ENCODE measurements at regions not wholly inside any gene's neighbourhood (a gene's known extent, or its start where the extent isn't known, plus 50 kb on each side); places are given as distances from the start of the nearest gene placed in this dataset.
"Not testable (repeated sequence)": the region's sequence is repeated elsewhere in the genome, so short reads cannot be mapped to it uniquely, and the experiment has no call there.

- POLR2A ChIA-PET (ENCODE audit: low non-redundant PET), result no interaction called here
- H3K27ac ChIP-seq, result no peak overlapping the region
- no peak for TF ChIP-seq CTCF (conservative IDR thresholded peaks at IDR 0.05; ENCODE audit: low read depth)
- DNase-seq (ENCODE audit: low spot score), result no peak
- CTCF ChIA-PET, result no interaction called here
Observed at GRCh38 chr9:78150312-78150982, 85.4 kb upstream of the CEP78 start.

GRCh38 chr9:78149702-78150291 is 86.1 kb upstream of the CEP78 start:
- ChIA-PET POLR2A (ENCODE audit: low non-redundant PET) (no interaction called here), CTCF (interaction anchor here (0.7 kb wide), 1 partner anchor 9 kb away, joined by 9 read pairs; no protein-coding TSS in a partner anchor)
- no peak for TF ChIP-seq CTCF (conservative IDR thresholded peaks at IDR 0.05; ENCODE audit: low read depth)
- no peak overlapping the region for H3K27ac ChIP-seq
- DNase-seq (ENCODE audit: low spot score), result no peak

GRCh38 chr9:78146241-78146640 is 89.6 kb upstream of the CEP78 start:
- CTCF ChIA-PET, result interaction anchor here (0.7 kb wide), 2 partner anchors 16 to 71 kb away, joined by 4 to 7 read pairs; no protein-coding TSS in a partner anchor
- POLR2A ChIA-PET (ENCODE audit: low non-redundant PET), result no interaction called here
- H3K27ac ChIP-seq, result no peak overlapping the region
- no peak for TF ChIP-seq CTCF (conservative IDR thresholded peaks at IDR 0.05; ENCODE audit: low read depth)
- no peak for DNase-seq (ENCODE audit: low spot score)

GRCh38 chr9:78144663-78145377 is 91.1 kb upstream of the CEP78 start:
- CTCF ChIA-PET, result interaction anchor here (0.6 to 0.7 kb wide), 2 partner anchors 232 to 804 kb away, joined by 3 read pairs; no protein-coding TSS in a partner anchor
- POLR2A ChIA-PET (ENCODE audit: low non-redundant PET), result no interaction called here
- no peak for DNase-seq (ENCODE audit: low spot score)
- TF ChIP-seq CTCF (conservative IDR thresholded peaks at IDR 0.05; ENCODE audit: low read depth), result no peak
- no peak overlapping the region for H3K27ac ChIP-seq

GRCh38 chr9:78144008-78144381 is 91.9 kb upstream of the CEP78 start:
- CTCF ChIA-PET, result no interaction called here
- DNase-seq (ENCODE audit: low spot score), result no peak
- no peak for TF ChIP-seq CTCF (conservative IDR thresholded peaks at IDR 0.05; ENCODE audit: low read depth)
- H3K27ac ChIP-seq, result no peak overlapping the region
- POLR2A ChIA-PET (ENCODE audit: low non-redundant PET), result no interaction called here

- no peak overlapping the region for H3K27ac ChIP-seq
- no peak for TF ChIP-seq CTCF (conservative IDR thresholded peaks at IDR 0.05; ENCODE audit: low read depth)
- ChIA-PET CTCF (no interaction called here), POLR2A (ENCODE audit: low non-redundant PET) (no interaction called here)
- DNase-seq (ENCODE audit: low spot score), result no peak
Observed at GRCh38 chr9:78143281-78144007, 92.4 kb upstream of the CEP78 start.

GRCh38 chr9:78142264-78142663 is 93.6 kb upstream of the CEP78 start:
- DNase-seq (ENCODE audit: low spot score); POLR2A ChIA-PET (ENCODE audit: low non-redundant PET); H3K27ac ChIP-seq: not testable (repeated sequence)
- CTCF ChIA-PET, result interaction anchor here (0.6 kb wide), 1 partner anchor 180 kb away, joined by 3 read pairs; no protein-coding TSS in a partner anchor

Measured in RWPE1 (cell line).